Uterus (tissue), 3 donors: ENCODE measurements at regions not wholly inside any gene's neighbourhood (a gene's known extent, or its start where the extent isn't known, plus 50 kb on each side); places are given as distances from the start of the nearest gene placed in this dataset.

Source experiments
- DNase-seq, 2 donors: peaks; one replicate each; pipeline ENCODE4 v3.0.0-alpha.2; 2019 to 2020
- H3K27ac ChIP-seq, 2 donors: fragments of 200-600 bp; sonication (generic); 1 replicate in 1 of 2; 2 replicates in 1 of 2; pipeline ENCODE4 v1.5.1; 2016 to 2018
- H3K27me3 ChIP-seq, 2 donors: fragments of 200-600 bp; sonication (generic); one replicate each; pipeline ENCODE4 v1.5.1; 2018 to 2019; ENCODE audit warnings: control low read depth in 1 of 2
- H3K36me3 ChIP-seq, 2 donors: fragments of 200-600 bp; sonication (generic); one replicate each; pipeline ENCODE4 v1.5.1; 2019; ENCODE audit warnings: control low read depth in 1 of 2
- H3K4me1 ChIP-seq, 2 donors: fragments of 200-600 bp; sonication (generic); one replicate each; pipeline ENCODE4 v1.5.1; 2018 to 2019; ENCODE audit warnings: control low read depth in 1 of 2
- H3K4me3 ChIP-seq, 2 donors: fragments of 200-600 bp; sonication (generic); 1 replicate in 1 of 2; 2 replicates in 1 of 2; pipeline ENCODE4 v1.5.1; 2018 to 2019; ENCODE audit warnings: mild to moderate bottlenecking in 1 of 2
- H3K9me3 ChIP-seq, 2 donors: fragments of 200-600 bp; sonication (generic); one replicate each; pipeline ENCODE4 v1.5.1; 2019; ENCODE audit warnings: control low read depth in 1 of 2
- POLR2A ChIP-seq, 2 donors: fragments of 450-650 bp; IDR thresholded peaks; one replicate each; pipeline ENCODE4 v1.6.1; 2016; ENCODE audit warnings: antibody characterized with exemption in 2 of 2, mild to moderate bottlenecking in 1 of 2, moderate library complexity in 1 of 2
- intact Hi-C: fragments of 100-400 bp; cut with DNase I; formaldehyde crosslinking; loops from one replicate; pipeline ENCODE4 v1.15.1; 2023; ENCODE audit warnings: low total_unique reads
- TF ChIP-seq, protein P1 (sequence below), 4 experiments: fragments of 200-600 bp in 2 of 4; fragments of 450-650 bp in 2 of 4; sonication (generic) in 2 of 4; IDR thresholded peaks; one replicate each; pipeline ENCODE4 v1.5.1; 2016 to 2019; ENCODE audit warnings: antibody characterized with exemption in 4 of 4, mild to moderate bottlenecking in 2 of 4, moderate library complexity in 1 of 4
- donor health status: DM: yes; HTN: yes; CAD: no.

DNA sequence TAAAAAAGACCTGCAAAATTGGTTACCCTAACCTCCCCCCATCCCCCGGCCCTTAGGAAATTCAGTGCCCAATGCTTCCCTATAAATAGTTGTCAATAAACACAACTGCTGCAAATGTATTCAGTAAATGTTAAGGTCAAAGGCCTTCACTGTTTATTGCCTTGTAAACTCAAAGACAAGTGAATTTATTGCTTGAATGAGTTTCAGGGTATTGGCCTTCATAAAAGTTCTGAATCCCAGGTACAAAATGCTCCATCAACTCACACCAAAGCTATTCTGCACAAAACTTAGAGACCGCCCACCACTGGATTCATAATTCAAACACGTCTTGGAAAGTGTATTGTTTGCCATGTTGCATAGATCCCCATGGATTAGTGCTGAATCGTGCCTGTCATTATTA, 63.3 kb upstream of the CDKN3 start:
- no peaks in the 10 kb centered on the region for H3K27me3 ChIP-seq
- H3K27ac ChIP-seq = no peak overlapping the region
- DNase-seq = no peak
- no peaks in the 10 kb centered on the region for H3K36me3 ChIP-seq
- H3K4me1 ChIP-seq = no peaks in the 10 kb centered on the region
- no peak overlapping the region for H3K4me3 ChIP-seq
- intact Hi-C loops = no loop called here
- no peaks in the 10 kb centered on the region for H3K9me3 ChIP-seq
- TF ChIP-seq, protein P1, sequence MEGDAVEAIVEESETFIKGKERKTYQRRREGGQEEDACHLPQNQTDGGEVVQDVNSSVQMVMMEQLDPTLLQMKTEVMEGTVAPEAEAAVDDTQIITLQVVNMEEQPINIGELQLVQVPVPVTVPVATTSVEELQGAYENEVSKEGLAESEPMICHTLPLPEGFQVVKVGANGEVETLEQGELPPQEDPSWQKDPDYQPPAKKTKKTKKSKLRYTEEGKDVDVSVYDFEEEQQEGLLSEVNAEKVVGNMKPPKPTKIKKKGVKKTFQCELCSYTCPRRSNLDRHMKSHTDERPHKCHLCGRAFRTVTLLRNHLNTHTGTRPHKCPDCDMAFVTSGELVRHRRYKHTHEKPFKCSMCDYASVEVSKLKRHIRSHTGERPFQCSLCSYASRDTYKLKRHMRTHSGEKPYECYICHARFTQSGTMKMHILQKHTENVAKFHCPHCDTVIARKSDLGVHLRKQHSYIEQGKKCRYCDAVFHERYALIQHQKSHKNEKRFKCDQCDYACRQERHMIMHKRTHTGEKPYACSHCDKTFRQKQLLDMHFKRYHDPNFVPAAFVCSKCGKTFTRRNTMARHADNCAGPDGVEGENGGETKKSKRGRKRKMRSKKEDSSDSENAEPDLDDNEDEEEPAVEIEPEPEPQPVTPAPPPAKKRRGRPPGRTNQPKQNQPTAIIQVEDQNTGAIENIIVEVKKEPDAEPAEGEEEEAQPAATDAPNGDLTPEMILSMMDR (IDR thresholded peaks at IDR 0.05) = no peak
- no peak for TF ChIP-seq POLR2A (IDR thresholded peaks at IDR 0.05)

DNA sequence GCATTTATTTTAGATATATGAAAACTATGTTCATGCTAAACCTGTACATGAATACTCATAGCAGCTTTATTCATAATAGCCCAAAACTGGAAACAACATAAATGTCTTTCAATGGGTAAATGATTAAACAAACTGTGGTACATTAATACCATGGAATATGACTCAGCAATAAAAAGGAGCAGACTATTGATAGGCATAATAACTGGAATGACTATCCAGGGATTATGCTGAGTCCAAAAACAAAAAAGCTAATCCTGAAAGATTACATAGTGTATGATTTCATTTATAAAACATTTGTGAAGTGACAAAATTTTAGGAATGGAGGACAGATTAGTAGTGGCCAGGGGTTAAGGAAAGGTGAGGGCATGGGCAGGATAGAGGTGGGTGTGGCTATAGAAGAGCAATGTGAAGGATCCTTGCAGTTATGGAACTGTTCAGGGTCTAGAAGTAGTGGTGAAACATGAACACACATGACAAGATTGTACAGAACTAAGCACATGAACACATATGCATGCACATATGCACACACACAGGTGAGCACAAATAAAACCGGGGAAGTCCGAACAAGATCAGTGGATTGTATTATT, 61.1 kb upstream of the CDKN3 start:
- no peak for TF ChIP-seq POLR2A (IDR thresholded peaks at IDR 0.05)
- TF ChIP-seq, protein P1 (IDR thresholded peaks at IDR 0.05) = no peak
- intact Hi-C loops = no loop called here
- no peaks in the 10 kb centered on the region for H3K4me1 ChIP-seq
- no peaks in the 10 kb centered on the region for H3K36me3 ChIP-seq
- H3K27ac ChIP-seq = no peak overlapping the region
- H3K9me3 ChIP-seq = no peaks in the 10 kb centered on the region
- H3K27me3 ChIP-seq = no peaks in the 10 kb centered on the region
- DNase-seq = no peak
- no peak overlapping the region for H3K4me3 ChIP-seq

DNA sequence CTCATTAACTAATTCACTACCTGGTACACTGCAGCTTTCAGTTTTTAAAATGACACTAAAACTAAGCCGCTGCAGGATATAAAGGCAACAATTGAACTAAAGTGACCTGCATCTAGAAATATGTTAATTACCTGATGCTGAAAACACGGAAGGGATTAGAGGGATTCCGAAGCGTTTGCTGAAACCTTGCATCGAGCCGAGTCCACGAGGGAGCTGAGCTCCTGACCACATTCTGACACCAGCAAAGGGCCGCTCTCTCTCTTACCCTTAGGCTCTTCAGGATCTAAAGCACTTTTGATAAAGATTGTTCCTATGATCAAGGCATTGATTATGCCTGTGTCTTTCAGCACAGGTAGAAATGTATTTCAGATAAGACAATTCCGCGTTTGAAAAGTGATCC, 59.5 kb upstream of the CDKN3 start:
- intact Hi-C loops = no loop called here
- no peak for TF ChIP-seq POLR2A (IDR thresholded peaks at IDR 0.05)
- TF ChIP-seq, protein P1 (IDR thresholded peaks at IDR 0.05) = no peak
- H3K27ac ChIP-seq = no peak overlapping the region

DNA sequence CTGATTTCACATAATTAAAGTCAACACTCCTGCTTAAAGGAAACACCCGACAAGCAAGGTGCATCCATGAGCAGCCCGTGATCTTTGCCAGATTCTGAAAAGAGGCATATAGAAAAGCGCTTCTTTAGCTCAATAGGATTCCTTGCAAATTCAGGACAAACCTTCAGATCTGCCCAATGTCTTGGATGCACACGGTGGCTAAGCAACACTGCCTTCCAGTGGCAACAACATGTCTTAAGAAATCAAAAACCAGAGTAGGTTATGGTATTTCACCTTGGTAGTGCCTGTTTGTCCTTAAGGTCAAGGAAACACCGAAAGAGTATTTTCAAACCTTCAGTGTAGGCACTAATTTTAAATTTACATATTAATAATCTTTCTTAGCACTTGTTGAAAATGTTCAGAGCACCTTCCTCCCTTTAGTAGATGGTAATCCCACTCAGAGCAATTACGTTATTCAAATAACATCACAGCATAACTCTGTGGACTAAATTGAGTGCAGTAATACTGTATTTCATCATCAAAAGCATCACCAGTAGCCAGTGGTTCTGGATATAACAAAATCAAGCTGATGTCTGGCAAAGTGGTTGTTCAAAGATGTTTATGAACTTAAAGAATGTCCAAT, 58.0 kb upstream of the CDKN3 start:
- intact Hi-C loops = no loop called here

More for the DNA sequence above, 59.5 kb upstream of the CDKN3 start:
- no peaks in the 10 kb centered on the region for H3K4me1 ChIP-seq
- no peaks in the 10 kb centered on the region for H3K36me3 ChIP-seq
- H3K4me3 ChIP-seq = no peak overlapping the region
- DNase-seq = no peak
- H3K27me3 ChIP-seq = no peaks in the 10 kb centered on the region
- no peaks in the 10 kb centered on the region for H3K9me3 ChIP-seq

DNA sequence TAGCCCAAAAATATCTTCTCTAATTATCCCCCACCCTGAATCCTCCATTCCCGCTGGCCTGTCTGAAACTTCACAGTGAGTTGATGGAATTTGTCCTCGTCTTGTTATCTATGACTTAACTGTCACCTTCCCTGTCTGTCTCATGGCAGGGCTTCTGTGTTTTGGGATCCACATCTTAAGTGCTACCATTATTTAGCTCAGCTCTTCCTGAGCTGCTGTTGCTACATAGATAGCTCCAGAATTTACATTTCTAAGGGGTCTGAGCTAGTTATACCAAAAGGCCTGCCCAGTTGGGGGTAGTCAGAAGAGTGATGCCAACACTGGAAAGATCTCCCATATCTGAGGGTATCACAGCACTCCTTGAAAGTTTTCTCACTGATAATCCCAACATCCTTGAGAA, 57.0 kb upstream of the CDKN3 start:
- Histone ChIP-seq H3K36me3 (no peaks in the 10 kb centered on the region), H3K9me3 (no peaks in the 10 kb centered on the region), H3K27me3 (no peaks in the 10 kb centered on the region), H3K4me3 (no peak overlapping the region), H3K27ac (no peak overlapping the region), H3K4me1 (no peaks in the 10 kb centered on the region)
- intact Hi-C loops = no loop called here
- no peak for DNase-seq
- TF ChIP-seq, protein P1 (IDR thresholded peaks at IDR 0.05) = no peak
- no peak for TF ChIP-seq POLR2A (IDR thresholded peaks at IDR 0.05)

More for the DNA sequence above, 58.0 kb upstream of the CDKN3 start:
- Histone ChIP-seq H3K36me3 (no peaks in the 10 kb centered on the region), H3K4me1 (no peaks in the 10 kb centered on the region), H3K9me3 (no peaks in the 10 kb centered on the region), H3K27me3 (no peaks in the 10 kb centered on the region), H3K27ac (no peak overlapping the region), H3K4me3 (no peak overlapping the region)
- no peak for DNase-seq
- TF ChIP-seq, protein P1 (IDR thresholded peaks at IDR 0.05) = peak in 1 of 4 experiments; percentile 14
- TF ChIP-seq POLR2A (IDR thresholded peaks at IDR 0.05) = no peak
